Stimulated activated CD8-positive, alpha-beta memory T cell treated with anti-CD3 and anti-CD28 coated beads, Interleukin-4, amount 100 ng/mL, for 1 hour (primary cell): ENCODE measurements at regions not wholly inside any gene's neighbourhood (a gene's known extent, or its start where the extent isn't known, plus 50 kb on each side); places are given as distances from the start of the nearest gene placed in this dataset.
"Not testable (repeated sequence)": the region's sequence is repeated elsewhere in the genome, so short reads cannot be mapped to it uniquely, and the experiment has no call there.

Source experiments
- DNase-seq, 2 donors: peaks; one replicate each; pipeline ENCODE4 v3.0.0-alpha.2; 2020; ENCODE audit warnings: low read depth in 2 of 2, low spot score in 1 of 2

GRCh38 chr3:5349343-5349742 is 161.8 kb downstream of the EDEM1 start:
- no peak for DNase-seq

DNA sequence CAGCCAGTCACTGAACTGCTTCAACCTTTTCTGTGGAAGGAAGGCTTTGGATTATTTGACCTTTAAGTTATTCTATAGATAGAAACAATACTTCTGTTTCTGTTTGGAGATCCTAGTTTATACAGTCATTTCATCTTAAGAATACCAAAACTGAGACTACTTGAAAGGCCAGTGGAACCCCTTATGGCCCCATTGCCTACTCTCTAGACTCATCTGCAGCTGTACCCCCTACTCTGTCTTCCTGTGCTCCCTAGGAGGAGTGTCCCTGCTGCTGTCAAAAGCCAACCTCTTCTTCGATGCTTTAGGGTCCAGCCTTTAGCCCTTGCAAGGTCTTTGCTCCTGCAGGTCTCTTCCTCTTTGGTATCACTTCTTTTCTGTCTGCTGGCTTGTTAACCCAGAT is 169.6 kb downstream of the EDEM1 start:
- no peak for DNase-seq

DNA sequence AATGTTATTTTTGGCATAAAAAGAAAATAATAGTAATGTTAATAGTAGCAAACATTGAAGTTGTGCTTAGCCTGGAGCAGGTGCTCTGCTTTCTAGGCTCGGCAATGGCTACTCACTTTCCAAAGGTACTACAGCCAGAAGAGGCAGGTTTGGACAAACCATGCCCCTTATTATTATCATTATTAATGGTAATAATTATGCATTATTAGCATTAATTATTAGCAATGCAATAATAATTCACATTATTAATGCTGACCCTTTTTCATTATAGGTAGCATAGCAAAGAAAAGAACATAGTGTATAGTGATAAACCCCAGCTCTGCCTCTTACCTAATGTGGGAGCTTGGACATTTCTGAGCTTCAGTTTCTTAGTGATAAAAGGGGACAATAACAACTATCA is 171.4 kb downstream of the EDEM1 start:
- DNase-seq: no peak

- DNase-seq: no peak
Observed at GRCh38 chr3:5360453-5360852, 172.9 kb downstream of the EDEM1 start.

DNA sequence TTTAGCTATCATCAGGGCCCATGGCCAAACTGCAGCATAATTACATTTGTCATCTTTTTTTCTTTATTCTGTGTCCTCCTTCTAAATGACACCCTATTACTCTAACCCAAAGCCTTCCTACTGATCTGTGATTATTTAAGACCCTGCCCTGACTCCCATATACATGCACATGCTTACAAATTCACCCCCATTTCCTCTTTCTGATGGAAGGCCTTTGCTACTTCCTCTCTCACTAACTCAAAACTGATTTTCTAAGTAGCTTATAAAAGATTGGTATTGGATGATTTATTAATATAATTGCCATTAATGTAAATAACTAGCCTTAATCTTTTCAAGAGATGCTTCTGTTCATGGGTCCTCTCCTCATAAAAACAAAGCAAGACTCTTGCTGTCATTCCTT is 179.2 kb downstream of the EDEM1 start:
- DNase-seq: no peak

DNA sequence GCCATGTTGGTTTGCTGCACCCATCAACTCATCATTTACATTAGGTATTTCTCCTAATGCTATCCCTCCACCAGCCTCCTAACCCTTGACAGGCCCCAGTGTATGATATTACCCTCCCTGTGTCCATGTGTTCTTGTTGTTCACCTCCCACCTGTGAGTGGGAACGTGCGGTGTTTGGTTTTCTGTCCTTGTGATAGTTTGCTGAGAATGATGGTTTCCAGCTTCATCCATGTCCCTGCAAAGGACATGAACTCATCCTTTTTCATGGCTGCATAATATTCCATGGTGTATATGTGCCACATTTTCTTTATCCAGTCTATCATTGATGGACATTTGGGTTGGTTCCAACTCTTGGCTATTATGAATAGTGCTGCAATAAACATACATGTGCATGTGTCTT is 184.0 kb downstream of the EDEM1 start:
- DNase-seq: not testable (repeated sequence)

- no peak for DNase-seq
Observed at GRCh38 chr3:5376761-5377160, 189.3 kb downstream of the EDEM1 start.

DNA sequence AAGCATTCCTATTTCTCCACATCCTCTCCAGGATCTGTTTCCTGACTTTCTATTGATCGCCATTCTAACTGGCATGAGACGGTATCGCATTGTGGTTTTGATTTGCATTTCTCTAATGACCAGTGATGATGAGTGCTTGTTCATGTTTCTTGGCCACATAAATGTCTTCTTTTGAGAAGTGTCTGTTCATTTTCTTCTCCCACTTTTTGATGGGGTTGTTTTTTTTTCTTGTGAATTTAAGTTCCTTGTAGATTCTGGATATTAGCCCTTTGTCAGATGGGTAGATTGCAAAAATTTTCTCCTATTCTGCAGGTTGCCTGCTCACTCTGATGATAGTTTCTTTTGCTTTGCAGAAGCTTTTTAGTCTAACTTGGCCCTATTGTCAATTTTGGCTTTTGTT is 191.8 kb downstream of the EDEM1 start:
- not testable (repeated sequence) for DNase-seq

- not testable (repeated sequence) for DNase-seq
Observed at GRCh38 chr3:5383486-5384263, 196.2 kb downstream of the EDEM1 start.

- no peak for DNase-seq
Observed at GRCh38 chr3:5384557-5385236, 197.2 kb downstream of the EDEM1 start.

- no peak for DNase-seq
Observed at GRCh38 chr3:5388091-5388490, 200.6 kb downstream of the EDEM1 start.

DNA sequence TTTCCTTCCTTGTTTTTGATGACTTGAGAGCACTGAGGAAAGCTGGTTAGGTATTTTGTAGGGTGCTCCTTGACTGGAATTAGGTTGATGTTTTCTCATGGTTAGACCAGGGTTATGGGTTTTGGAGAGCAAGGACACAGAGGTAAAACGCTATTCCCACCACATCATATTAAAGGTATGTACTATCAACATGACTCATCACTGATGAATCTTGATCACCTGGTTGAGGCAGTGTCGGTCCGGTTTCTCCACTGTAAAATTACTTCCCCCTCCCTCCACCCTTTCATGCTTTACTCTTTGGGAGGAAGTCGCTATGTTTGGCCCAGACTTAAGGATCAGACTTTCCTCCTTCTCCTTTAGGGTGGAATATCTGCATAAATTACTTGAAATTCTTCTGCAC is 201.6 kb downstream of the EDEM1 start:
- no peak for DNase-seq

- no peak for DNase-seq
Observed at GRCh38 chr3:5390221-5390620, 202.7 kb downstream of the EDEM1 start.

GRCh38 chr3:5390936-5391625 is 203.6 kb downstream of the EDEM1 start:
- DNase-seq: no peak

DNA sequence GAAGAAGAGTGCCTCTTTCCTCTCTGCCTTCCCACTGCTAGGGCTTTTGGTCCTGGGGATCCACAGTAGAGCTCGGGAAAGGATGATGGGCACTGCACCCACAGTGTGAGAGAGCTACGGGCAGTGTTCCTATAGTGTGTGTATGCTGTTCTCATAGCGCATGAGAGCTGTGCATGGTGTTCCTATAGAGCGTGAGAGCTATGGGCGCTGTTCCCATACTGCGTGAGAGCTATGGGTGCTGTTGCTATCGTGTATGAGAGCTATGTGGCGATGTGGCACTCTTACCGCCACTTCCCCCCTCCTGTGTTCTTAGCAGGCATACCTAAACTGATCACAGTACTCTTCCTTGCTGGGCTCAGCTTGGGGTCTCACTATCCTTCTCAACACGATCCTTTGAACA is 213.5 kb downstream of the EDEM1 start:
- no peak for DNase-seq

GRCh38 chr3:5404718-5405117 is 217.2 kb downstream of the EDEM1 start:
- DNase-seq: no peak

DNA sequence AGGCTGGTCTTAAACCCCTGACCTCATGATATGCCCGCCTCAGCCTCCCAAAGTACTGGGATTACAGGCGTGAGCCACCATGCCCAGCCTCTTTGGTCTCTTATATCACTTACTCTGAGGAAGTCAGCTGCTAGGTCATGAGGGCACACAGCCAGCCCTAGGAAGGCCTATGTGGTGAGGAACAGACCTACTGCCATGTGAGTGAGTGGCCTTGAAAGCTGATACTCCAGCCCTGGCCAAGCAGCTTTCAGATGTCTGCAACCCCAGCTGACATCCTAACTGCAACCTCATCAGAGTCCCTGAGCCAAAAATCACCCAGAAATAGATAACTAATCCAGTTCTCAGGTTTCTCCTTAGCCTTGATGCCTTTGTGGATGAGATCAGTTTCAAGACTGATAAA is 224.3 kb downstream of the EDEM1 start:
- DNase-seq: no peak

GRCh38 chr3:5423076-5423475 is 235.6 kb downstream of the EDEM1 start:
- DNase-seq: no peak

- DNase-seq: no peak
Observed at GRCh38 chr3:5423523-5423922, 236.0 kb downstream of the EDEM1 start.

- DNase-seq: no peak
Observed at GRCh38 chr3:5425371-5425770, 237.9 kb downstream of the EDEM1 start.

GRCh38 chr3:5426094-5426883 is 238.8 kb downstream of the EDEM1 start:
- peak in 1 of 2 donors; percentile 32 for DNase-seq
